ENCODE measurements at regions not wholly inside any gene's neighbourhood (a gene's known extent, or its start where the extent isn't known, plus 50 kb on each side); places are given as distances from the start of the nearest gene placed in this dataset.

DNA sequence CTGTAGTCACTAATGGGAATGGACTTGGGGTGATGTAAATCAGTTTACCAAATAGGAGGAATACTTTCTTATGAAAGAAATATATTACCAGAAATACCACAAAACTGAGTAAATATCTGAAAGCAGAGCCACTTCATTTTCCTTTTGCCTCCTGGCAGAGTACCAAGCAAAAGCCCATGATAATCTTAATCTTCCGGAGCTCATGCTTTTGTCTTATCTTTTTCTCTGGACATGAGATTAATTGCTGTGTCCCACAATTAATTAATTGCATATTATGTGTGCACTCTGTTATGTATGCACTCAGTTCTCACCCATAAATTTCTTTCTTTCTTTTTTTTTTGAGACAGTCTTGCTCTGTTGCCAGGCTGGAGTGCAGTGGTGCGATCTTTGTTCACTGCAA is 94.1 kb upstream of the PDE4B start:
- no peak for ATAC-seq (ENCODE audit: low read depth)
- Histone ChIP-seq H2BK15ac (ENCODE audit: low read depth, low read length) (no peak overlapping the region), H3K27ac (ENCODE audit: insufficient read depth, low read length) (no peak overlapping the region), H3K79me1 (ENCODE audit: low read depth in 1 of 2, low read length in 2 of 2) (no peaks in the 10 kb centered on the region), H3K4ac (ENCODE audit: low read depth, low read length) (no peak overlapping the region), H3K18ac (ENCODE audit: low read depth, low read length) (no peak overlapping the region), H3K23ac (ENCODE audit: low read depth, low read length) (no peak overlapping the region), H3K9me3 (ENCODE audit: control insufficient read depth, insufficient read depth, low read length) (no peaks in the 10 kb centered on the region), H3K36me3 (ENCODE audit: control insufficient read depth, insufficient read depth, low read length) (no peaks in the 10 kb centered on the region), H2AK5ac (ENCODE audit: low read depth, low read length) (no peak overlapping the region), H3K27me3 (ENCODE audit: control insufficient read depth, insufficient read depth, low read length) (peaks cover 5% of the 10 kb centered on the region), H2BK20ac (ENCODE audit: low read depth, low read length) (no peak overlapping the region), H3K9me1 (ENCODE audit: insufficient read depth, low read length) (no peaks in the 10 kb centered on the region), H3K14ac (replicated peaks; ENCODE audit: low read depth, low read length) (no peak overlapping the region), H4K20me1 (ENCODE audit: insufficient read depth, low read length) (no peaks in the 10 kb centered on the region), H3K4me1 (ENCODE audit: control insufficient read depth, insufficient read depth, low read length) (no peaks in the 10 kb centered on the region), H4K5ac (ENCODE audit: low read depth, low read length) (no peak overlapping the region), H3K9ac (ENCODE audit: low read depth, low read length) (no peak overlapping the region), H3K56ac (ENCODE audit: extremely low read depth, insufficient read depth, low read length) (no peak overlapping the region), H3K4me2 (ENCODE audit: low read depth, low read length) (no peak overlapping the region), H2AK9ac (replicated peaks; ENCODE audit: low read depth, low read length, poor library complexity) (no peak overlapping the region), H2BK120ac (ENCODE audit: low read depth, low read length) (no peak overlapping the region), H2AFZ (replicated peaks; ENCODE audit: low read length, poor library complexity) (no peak overlapping the region), H3K4me3 (ENCODE audit: insufficient read depth, low read depth, low read length) (no peak overlapping the region), H4K91ac (ENCODE audit: insufficient read depth, low read depth, low read length) (no peak overlapping the region), H4K8ac (ENCODE audit: low read depth in 2 of 2, low read length in 2 of 2) (no peak overlapping the region), H2BK5ac (ENCODE audit: low read depth, low read length, poor library complexity, severe bottlenecking) (no peak overlapping the region)
- no peak for DNase-seq
- 89% methylated on average over 1 of the region's 2 CpGs; no CpG with 5 or more reads in 1 of the 2 experiments for WGBS, 2 experiments (ENCODE audit: extremely low coverage in 2 of 2, insufficient read length in 1 of 2)
- intact Hi-C loops (cut with micrococcal nuclease) (no loop called here), dilution Hi-C loops (cut with HindIII; ENCODE audit: low sequenced_read_pairs, unreplicated experiment) (no loop called here), in situ Hi-C loops (cut with MboI; ENCODE audit: low sequenced_read_pairs) (no loop called here)
- POLR2A ChIA-PET (ENCODE audit: unreplicated experiment) = no interaction called here
- BruUV-seq (replicated peaks) = no TSS peak
- TF ChIP-seq CHD1 (IDR thresholded peaks at IDR 0.05; ENCODE audit: low read depth, low read length) (no peak), POLR2A (IDR thresholded peaks at IDR 0.05; ENCODE audit: low read depth, low read length) (no peak), RFX5 (IDR thresholded peaks at IDR 0.05; ENCODE audit: low read depth, low read length) (no peak), RCOR1 (IDR thresholded peaks at IDR 0.05; ENCODE audit: insufficient replicate concordance, low read length) (no peak), BHLHE40 (IDR thresholded peaks at IDR 0.05; ENCODE audit: low read depth, low read length) (no peak), MAFK (IDR thresholded peaks at IDR 0.05; ENCODE audit: low read depth, low read length) (no peak), RAD21 (IDR thresholded peaks at IDR 0.05; ENCODE audit: low read length) (no peak), CEBPB (IDR thresholded peaks at IDR 0.05; ENCODE audit: low read depth, low read length) (no peak)
- CTCF ChIA-PET = no interaction called here
